Ectodermal cell (in vitro differentiated cells): ENCODE measurements at regions not wholly inside any gene's neighbourhood (a gene's known extent, or its start where the extent isn't known, plus 50 kb on each side); places are given as distances from the start of the nearest gene placed in this dataset.
"Not testable (repeated sequence)": the region's sequence is repeated elsewhere in the genome, so short reads cannot be mapped to it uniquely, and the experiment has no call there.

Experiments
- H3K27ac ChIP-seq: 2 replicates; pipeline ENCODE4 v1.7.0; 2013; ENCODE audit warnings: mild to moderate bottlenecking, low read depth, low read length; ENCODE audit not compliant: insufficient read depth, poor library complexity, severe bottlenecking
- H3K27me3 ChIP-seq: 2 replicates; pipeline ENCODE4 v1.7.0; 2013; ENCODE audit warnings: mild to moderate bottlenecking, low read length; ENCODE audit not compliant: insufficient read depth, control insufficient read depth, poor library complexity, severe bottlenecking
- H3K36me3 ChIP-seq: one replicate; pipeline ENCODE4 v1.7.0; 2013; ENCODE audit warnings: low read length; ENCODE audit not compliant: control insufficient read depth, insufficient read depth
- H3K4me1 ChIP-seq: one replicate; pipeline ENCODE4 v1.7.0; 2013; ENCODE audit warnings: low read length; ENCODE audit not compliant: control insufficient read depth, insufficient read depth
- H3K4me3 ChIP-seq: 2 replicates; pipeline ENCODE4 v1.7.0; 2013; ENCODE audit warnings: low read depth, low read length, control low read depth; ENCODE audit not compliant: insufficient read depth
- H3K9me3 ChIP-seq: 2 replicates; pipeline ENCODE4 v1.7.0; 2013; ENCODE audit warnings: mild to moderate bottlenecking, low read length, moderate library complexity; ENCODE audit not compliant: control insufficient read depth
- WGBS, 2 experiments: methylation state at CpG; one replicate each; pipeline ENCODE4 v1.1.7; 2013; ENCODE audit warnings: missing lambda C conversion rate in 2 of 2; 5-methylcytosine and 5-hydroxymethylcytosine counted together

DNA sequence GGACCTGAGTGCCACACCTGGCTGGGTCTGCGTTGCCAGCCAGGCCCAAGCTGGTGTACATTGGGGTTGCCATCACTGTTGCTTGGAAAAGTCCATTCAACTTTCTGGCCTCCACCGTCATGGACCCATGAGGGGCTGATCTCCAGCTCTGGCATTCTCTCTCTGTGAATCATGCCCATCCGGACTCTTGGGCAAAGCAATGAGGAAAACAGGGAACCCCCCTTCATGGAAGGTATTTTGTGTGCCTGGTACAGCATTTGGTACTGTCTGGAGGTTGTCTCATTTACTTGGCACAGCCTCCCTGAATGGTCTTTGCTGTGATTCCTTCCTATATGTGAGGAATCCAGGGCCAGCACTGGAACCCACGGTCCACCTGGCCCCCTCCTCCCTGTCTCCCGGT is 99.4 kb downstream of the FOXD2 start:
- H3K4me1 ChIP-seq, result peaks cover 8% of the 10 kb centered on the region
- H3K4me3 ChIP-seq, result no peak overlapping the region
- WGBS, 2 experiments, result 95 to 97% methylated on average over 5 of the region's 5 CpGs
- peaks cover 16% of the 10 kb centered on the region for H3K27me3 ChIP-seq
- H3K36me3 ChIP-seq, result no peaks in the 10 kb centered on the region
- no peaks in the 10 kb centered on the region for H3K9me3 ChIP-seq
- H3K27ac ChIP-seq, result no peak overlapping the region

DNA sequence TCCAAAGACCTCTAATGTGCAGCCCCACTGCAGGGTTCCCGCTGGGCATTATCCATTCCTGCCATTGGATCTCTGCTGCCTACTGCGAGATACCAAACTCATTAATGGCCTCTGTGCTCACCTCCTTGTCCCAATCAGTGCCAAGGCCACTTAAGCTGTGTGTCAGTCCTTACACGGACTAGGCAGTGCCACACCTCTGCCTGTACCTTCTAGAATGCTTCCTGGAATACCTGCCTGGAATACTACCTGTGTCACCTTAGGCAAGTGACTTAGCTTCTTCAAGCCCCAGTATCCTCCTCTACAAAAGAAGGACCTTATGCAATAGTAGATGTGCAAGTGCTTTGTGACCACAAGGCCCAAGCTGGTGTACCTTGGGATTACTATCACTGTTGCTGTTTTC is 100.1 kb downstream of the FOXD2 start:
- no peaks in the 10 kb centered on the region for H3K9me3 ChIP-seq
- H3K4me3 ChIP-seq, result no peak overlapping the region
- H3K4me1 ChIP-seq, result peaks cover 8% of the 10 kb centered on the region
- no peak overlapping the region for H3K27ac ChIP-seq
- peaks cover 16% of the 10 kb centered on the region for H3K27me3 ChIP-seq
- H3K36me3 ChIP-seq, result no peaks in the 10 kb centered on the region
- 77 to 78% methylated on average over 3 of the region's 3 CpGs for WGBS, 2 experiments

DNA sequence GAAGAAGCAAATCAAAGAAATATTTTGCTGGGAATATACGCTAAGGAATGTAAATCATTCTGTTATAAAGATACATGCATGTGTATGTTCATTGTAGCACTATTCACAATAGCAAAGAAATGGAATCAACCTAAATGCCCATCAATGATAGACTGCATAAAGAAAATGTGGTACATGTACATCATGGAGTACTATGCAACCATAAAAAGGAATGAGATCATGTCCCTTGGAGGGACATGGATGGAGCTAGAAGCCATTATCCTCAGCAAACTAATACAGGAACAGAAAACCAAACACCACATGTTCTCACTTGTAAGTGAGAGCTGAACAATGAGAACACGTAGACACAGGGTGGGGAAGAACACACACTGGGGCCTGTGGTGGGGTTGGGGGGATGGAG is 100.7 kb downstream of the FOXD2 start:
- H3K4me1 ChIP-seq, H3K27ac ChIP-seq, H3K36me3 ChIP-seq, H3K4me3 ChIP-seq, H3K9me3 ChIP-seq: not testable (repeated sequence)
- peaks cover 16% of the 10 kb centered on the region for H3K27me3 ChIP-seq
- WGBS, 2 experiments, result 84 to 97% methylated on average over 2 of the region's 2 CpGs

DNA sequence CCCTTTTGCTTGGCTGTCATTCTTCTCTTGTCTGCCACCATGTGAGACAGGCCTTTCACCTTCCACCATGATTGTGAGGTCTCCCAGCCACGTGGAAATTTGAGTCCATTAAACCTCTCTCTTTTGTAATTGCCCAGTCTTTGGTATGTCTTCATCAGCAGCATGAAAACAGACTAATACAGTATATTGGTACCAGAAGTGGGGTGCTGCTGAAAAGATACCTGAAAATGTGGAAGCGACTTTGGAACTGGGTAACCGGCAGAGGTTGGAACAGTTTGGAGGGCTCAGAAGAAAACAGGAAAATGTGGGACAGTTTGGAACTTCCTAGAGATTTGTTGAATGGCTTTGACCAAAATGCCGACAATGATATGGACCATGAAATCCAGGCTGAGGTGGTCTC is 103.9 kb downstream of the FOXD2 start:
- WGBS, 2 experiments, result 93% methylated on average over 4 of the region's 4 CpGs
- not testable (repeated sequence) for H3K4me1 ChIP-seq, H3K4me3 ChIP-seq, H3K36me3 ChIP-seq, H3K9me3 ChIP-seq, H3K27me3 ChIP-seq, H3K27ac ChIP-seq

DNA sequence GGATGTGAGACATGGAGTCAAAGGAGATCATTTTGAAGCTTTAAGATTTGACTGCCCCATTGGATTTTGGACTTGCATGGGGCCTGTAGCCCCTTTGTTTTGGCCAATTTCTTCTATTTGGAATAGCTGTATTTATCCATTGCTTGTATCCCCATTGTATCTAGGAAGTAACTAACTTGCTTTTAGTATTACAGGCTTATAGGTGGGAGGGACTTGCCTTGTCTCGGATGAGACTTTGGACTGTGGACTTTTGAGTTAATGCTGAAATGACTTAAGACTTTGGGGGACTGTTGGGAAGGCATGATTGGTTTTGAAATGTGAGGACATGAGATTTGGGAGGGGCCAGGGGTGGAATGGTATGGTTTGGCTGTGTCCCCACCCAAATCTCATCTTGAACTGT is 105.2 kb downstream of the FOXD2 start:
- not testable (repeated sequence) for H3K4me3 ChIP-seq, H3K4me1 ChIP-seq, H3K27ac ChIP-seq, H3K27me3 ChIP-seq, H3K36me3 ChIP-seq, H3K9me3 ChIP-seq
- WGBS, 2 experiments, result 88 to 94% methylated on average over 1 of the region's 1 CpG

DNA sequence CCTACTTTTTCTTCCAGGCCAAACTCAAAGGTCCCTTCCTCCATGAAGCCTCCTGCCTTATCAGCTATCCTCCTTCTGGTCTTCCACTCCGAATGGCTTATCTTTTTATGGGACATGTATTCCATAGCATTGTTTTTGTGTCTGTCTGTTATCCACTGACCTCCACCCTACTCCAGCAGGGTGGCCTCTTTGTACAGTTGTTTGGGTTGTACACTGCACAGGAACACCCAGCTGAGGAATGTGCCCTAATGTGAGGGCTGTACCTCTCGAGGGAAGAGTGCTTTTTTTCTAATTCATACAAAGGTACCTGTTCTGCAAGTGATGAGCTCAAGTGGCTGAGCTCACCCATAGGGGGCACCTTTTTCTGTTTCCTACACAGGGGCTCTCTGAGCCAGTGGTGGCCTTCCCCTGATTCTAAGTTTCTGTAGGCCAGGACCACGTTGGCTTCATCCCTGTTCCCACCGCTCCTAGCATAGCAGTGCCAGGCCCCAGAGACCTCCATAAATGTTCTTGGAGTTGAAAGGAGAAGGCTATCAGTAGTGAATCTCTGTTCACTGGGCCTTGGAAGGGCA is 108.2 kb downstream of the FOXD2 start:
- Histone ChIP-seq H3K27ac (no peak overlapping the region), H3K36me3 (no peaks in the 10 kb centered on the region), H3K4me1 (peaks cover 20% of the 10 kb centered on the region), H3K27me3 (no peaks in the 10 kb centered on the region), H3K4me3 (no peak overlapping the region), H3K9me3 (no peaks in the 10 kb centered on the region)
- 85 to 90% methylated on average over 4 of the region's 4 CpGs for WGBS, 2 experiments

DNA sequence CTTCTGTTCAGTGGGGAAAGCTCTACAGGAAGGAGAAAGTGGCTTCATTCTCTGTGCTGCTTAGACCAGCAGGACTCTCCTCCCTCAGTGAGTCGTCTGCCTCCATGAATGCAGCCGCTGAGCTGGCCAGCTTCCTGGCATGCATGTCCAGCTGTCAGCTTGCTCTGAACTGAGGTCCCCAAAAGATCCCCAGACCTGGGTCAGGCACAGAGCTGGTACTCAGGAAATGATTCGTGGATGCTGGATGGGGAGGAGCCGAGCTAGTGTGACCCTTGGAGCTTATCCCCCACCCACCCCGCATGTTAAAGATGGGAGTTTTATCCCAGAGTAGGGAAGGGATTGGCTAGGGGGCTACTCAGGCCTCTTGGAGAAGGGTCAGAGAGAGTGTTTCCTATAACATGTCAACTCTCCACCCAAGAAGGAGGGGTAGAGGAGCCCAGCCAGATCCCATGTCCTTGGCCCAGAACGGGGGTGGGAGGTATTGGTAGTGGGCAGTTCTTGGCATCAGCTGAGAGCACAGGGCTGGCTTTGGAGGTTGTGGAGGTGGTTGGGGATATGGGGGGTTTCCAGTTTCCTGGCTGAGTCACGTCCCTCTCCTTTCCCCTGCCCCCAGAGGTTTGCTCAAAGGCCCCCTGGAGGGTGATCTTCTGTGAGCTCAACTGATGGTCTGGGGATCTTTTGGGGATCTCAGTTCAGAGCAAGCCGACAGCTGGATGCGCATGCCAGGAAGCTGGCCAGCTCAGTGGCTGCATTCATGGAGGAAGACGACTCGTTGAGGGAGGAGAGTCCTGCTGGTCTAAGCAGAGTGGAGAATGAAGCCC is 110.1 kb downstream of the FOXD2 start:
- Histone ChIP-seq H3K9me3 (no peaks in the 10 kb centered on the region), H3K36me3 (no peaks in the 10 kb centered on the region), H3K27ac (no peak overlapping the region), H3K27me3 (no peaks in the 10 kb centered on the region), H3K4me3 (no peak overlapping the region), H3K4me1 (peaks cover 25% of the 10 kb centered on the region)
- 42% methylated on average over 11 of the region's 11 CpGs for WGBS, 2 experiments

DNA sequence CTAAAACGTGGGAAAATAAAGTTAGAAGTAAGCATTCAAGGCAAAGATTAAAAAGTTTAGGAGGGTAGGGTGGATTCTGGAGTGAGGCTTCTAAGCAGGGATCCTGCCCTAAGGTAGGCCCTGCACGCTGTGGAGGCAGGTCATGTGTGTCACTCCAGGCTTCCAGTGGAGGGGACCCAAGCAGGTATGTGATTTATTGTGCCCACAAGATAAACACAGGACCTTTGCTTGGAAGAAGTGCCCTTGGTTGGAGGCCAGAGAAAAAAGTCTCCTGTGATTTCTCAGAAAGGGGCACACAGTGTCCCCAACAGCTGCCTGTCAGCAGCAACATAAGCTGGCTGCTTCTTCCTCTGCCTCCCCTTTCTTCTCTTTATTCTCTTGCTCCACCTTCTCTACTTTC is 110.8 kb downstream of the FOXD2 start:
- no peak overlapping the region for H3K27ac ChIP-seq
- no peaks in the 10 kb centered on the region for H3K9me3 ChIP-seq
- no peaks in the 10 kb centered on the region for H3K27me3 ChIP-seq
- WGBS, 2 experiments, result 68 to 78% methylated on average over 2 of the region's 2 CpGs
- H3K36me3 ChIP-seq, result no peaks in the 10 kb centered on the region
- H3K4me3 ChIP-seq, result no peak overlapping the region
- H3K4me1 ChIP-seq, result peaks cover 25% of the 10 kb centered on the region

DNA sequence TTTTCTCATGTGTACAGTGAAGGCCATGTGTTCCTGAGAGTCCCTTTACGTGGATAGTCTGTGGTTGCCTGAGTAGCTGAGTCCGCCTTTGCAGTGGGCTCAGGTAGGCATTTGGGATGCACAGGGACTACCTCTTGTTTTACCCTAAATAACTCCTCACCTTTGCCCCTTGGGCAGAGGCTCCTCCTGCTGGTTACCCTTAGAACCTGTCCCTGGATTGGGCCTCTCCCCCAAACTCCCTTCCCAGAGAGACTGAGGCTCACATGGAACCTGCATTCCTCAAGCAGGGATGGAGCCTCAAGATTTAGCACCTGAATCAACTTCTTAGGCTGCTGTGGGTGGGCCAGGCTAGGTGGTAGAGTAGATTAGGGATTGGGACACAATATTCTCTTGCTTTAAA is 111.7 kb downstream of the FOXD2 start:
- peaks cover 25% of the 10 kb centered on the region for H3K4me1 ChIP-seq
- no peak overlapping the region for H3K4me3 ChIP-seq
- H3K27ac ChIP-seq, result no peak overlapping the region
- H3K36me3 ChIP-seq, result no peaks in the 10 kb centered on the region
- 95 to 98% methylated on average over 2 of the region's 2 CpGs for WGBS, 2 experiments
- no peaks in the 10 kb centered on the region for H3K27me3 ChIP-seq
- H3K9me3 ChIP-seq, result no peaks in the 10 kb centered on the region

DNA sequence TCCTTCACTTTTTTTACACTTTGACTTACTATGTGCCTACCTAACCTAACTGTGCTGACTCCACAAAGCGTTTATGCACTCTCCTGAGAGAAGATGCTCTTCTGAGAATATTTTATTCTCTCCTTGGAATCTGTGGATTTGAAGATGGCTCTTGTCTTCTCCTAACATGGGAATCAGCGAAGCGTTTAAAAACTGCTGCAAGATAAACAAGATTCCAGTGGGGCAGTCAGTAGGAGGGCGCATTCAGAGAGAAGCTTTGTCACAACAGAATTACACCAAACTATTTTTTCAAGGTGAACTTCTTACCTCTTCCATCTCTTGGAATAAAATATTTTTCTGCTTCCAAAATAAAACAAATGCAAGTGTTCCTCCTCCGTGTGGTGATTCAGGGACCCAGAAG is 113.1 kb downstream of the FOXD2 start:
- 83 to 87% methylated on average over 5 of the region's 5 CpGs for WGBS, 2 experiments
- H3K9me3 ChIP-seq, result no peaks in the 10 kb centered on the region
- no peaks in the 10 kb centered on the region for H3K36me3 ChIP-seq
- H3K27ac ChIP-seq, result no peak overlapping the region
- H3K4me1 ChIP-seq, result peaks cover 25% of the 10 kb centered on the region
- H3K27me3 ChIP-seq, result no peaks in the 10 kb centered on the region
- H3K4me3 ChIP-seq, result no peak overlapping the region
